ENCODE measurements at regions not wholly inside any gene's neighbourhood (a gene's known extent, or its start where the extent isn't known, plus 50 kb on each side); places are given as distances from the start of the nearest gene placed in this dataset.

- no peak for TF ChIP-seq CTCF (IDR thresholded peaks at IDR 0.05; ENCODE audit: insufficient read depth, low read depth, low read length, missing control alignments)
- DNase-seq (ENCODE audit: low read depth), result no peak
- H3K4me3 ChIP-seq (ENCODE audit: low read length), result no peak overlapping the region
Observed at GRCh38 chr2:64760128-64760527, 106.4 kb upstream of the SERTAD2 start.

GRCh38 chr2:64762301-64762997, 108.7 kb upstream of the SERTAD2 start:
- no peak for TF ChIP-seq CTCF (IDR thresholded peaks at IDR 0.05; ENCODE audit: insufficient read depth, low read depth, low read length, missing control alignments)
- DNase-seq (ENCODE audit: low read depth), result no peak
- no peak overlapping the region for H3K4me3 ChIP-seq (ENCODE audit: low read length)

DNA sequence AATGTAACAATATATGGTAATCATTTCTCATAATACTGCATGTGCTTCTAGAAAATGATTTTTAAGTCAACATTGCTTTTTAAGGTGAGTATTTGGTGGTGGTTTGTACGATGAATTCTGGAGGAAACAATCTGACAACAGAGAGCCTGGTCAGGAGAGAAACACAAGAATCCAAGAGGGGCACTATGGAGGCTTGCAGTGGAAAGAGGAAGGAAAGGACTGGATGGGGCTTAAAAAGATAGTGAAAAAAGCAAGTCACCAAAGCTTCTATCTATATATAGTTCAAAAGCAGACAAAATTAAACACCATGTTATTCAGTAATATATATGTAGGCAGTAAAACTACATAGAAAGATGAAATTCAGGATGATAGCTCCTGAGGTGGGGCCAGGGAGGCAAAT, 109.4 kb upstream of the SERTAD2 start:
- DNase-seq (ENCODE audit: low read depth), result no peak
- no peak overlapping the region for H3K4me3 ChIP-seq (ENCODE audit: low read length)
- TF ChIP-seq CTCF (IDR thresholded peaks at IDR 0.05; ENCODE audit: insufficient read depth, low read depth, low read length, missing control alignments), result no peak

- no peak overlapping the region for H3K4me3 ChIP-seq (ENCODE audit: low read length)
- TF ChIP-seq CTCF (IDR thresholded peaks at IDR 0.05; ENCODE audit: insufficient read depth, low read depth, low read length, missing control alignments), result no peak
Observed at GRCh38 chr2:64765160-64765805, 111.6 kb upstream of the SERTAD2 start.

GRCh38 chr2:64766841-64767669, 113.3 kb upstream of the SERTAD2 start:
- H3K4me3 ChIP-seq (ENCODE audit: low read length), result peak overlapping the region; percentile 29
- TF ChIP-seq CTCF (IDR thresholded peaks at IDR 0.05; ENCODE audit: insufficient read depth, low read depth, low read length, missing control alignments), result no peak
- DNase-seq (ENCODE audit: low read depth), result no peak

More at GRCh38 chr2:64765160-64765805, 111.6 kb upstream of the SERTAD2 start:
- DNase-seq (ENCODE audit: low read depth), result no peak

GRCh38 chr2:64767670-64768468, 114.2 kb upstream of the SERTAD2 start:
- TF ChIP-seq CTCF (IDR thresholded peaks at IDR 0.05; ENCODE audit: insufficient read depth, low read depth, low read length, missing control alignments), result no peak
- H3K4me3 ChIP-seq (ENCODE audit: low read length), result peak overlapping the region; percentile 51
- DNase-seq (ENCODE audit: low read depth), result peak; percentile 90
